ENCODE measurements at regions not wholly inside any gene's neighbourhood (a gene's known extent, or its start where the extent isn't known, plus 50 kb on each side); places are given as distances from the start of the nearest gene placed in this dataset.

DNA sequence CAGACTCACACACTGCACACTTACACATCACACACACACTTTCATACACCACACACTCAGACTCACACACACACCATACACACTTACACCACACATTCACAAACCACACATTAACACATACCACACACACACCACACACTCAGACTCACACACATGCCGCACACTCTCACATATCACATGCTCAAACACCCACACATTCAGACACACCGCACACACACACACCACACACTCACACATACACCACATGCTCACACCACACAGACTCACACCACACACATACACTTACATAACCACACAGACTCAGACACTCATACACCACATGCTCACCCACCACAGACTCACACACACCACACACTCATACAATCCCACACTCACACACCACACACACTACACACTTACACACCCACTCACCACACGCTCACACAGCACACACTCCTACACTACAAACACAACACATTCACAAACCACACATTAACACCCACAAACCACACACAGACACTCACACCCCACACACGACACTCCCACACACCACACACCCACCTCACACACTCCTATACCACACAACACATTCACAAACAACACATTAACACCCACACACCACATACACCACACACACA, 125.4 kb downstream of the EVX1 start:
- no peak for DNase-seq (ENCODE audit: low spot score)
- TF ChIP-seq, protein P1, sequence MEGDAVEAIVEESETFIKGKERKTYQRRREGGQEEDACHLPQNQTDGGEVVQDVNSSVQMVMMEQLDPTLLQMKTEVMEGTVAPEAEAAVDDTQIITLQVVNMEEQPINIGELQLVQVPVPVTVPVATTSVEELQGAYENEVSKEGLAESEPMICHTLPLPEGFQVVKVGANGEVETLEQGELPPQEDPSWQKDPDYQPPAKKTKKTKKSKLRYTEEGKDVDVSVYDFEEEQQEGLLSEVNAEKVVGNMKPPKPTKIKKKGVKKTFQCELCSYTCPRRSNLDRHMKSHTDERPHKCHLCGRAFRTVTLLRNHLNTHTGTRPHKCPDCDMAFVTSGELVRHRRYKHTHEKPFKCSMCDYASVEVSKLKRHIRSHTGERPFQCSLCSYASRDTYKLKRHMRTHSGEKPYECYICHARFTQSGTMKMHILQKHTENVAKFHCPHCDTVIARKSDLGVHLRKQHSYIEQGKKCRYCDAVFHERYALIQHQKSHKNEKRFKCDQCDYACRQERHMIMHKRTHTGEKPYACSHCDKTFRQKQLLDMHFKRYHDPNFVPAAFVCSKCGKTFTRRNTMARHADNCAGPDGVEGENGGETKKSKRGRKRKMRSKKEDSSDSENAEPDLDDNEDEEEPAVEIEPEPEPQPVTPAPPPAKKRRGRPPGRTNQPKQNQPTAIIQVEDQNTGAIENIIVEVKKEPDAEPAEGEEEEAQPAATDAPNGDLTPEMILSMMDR (conservative IDR thresholded peaks at IDR 0.05; ENCODE audit: low read depth), result no peak
- H3K27ac ChIP-seq, result no peak overlapping the region
- CTCF ChIA-PET, result no interaction called here
- POLR2A ChIA-PET (ENCODE audit: low non-redundant PET), result no interaction called here

DNA sequence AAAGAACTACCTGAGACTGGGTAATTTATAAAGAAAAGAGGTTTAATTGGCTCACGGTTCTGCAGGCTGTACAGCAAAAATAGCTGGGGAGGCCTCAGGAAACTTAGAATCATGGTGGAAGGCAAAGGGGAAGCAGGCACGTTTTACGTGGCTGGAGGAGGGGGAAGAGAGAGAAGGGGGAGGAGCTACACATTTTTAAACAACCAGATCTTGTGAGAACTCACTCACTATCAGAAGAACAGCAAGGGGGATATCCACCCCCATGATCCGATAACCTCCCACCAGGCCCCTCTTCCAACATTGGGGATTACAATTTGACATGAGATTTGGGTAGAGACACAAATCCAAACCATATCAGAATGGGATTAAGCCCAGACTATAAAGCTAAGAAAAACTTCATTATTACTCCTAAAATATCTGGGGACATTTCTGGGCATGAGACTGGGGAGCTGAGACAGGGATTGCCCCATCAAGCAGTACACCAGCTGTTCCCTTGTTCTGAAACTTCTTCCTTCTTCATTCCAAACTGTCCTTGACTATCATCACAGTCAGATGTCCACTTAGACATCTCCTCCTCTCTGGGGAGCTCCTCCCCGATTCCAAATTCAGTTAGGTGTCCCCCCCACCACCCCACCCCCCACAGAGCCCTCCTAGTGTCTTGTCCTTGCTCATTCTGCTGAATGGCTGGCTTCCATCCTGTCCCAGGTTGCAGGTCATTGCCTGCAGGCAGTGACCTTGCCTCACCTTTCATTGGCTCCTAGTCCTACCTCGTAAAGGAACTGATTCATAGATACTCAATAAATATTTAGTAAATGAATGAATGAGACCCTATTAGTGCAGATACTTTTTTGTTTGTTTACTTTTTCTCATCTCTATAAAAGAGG, 132.6 kb downstream of the EVX1 start:
- no peak for DNase-seq (ENCODE audit: low spot score)

DNA sequence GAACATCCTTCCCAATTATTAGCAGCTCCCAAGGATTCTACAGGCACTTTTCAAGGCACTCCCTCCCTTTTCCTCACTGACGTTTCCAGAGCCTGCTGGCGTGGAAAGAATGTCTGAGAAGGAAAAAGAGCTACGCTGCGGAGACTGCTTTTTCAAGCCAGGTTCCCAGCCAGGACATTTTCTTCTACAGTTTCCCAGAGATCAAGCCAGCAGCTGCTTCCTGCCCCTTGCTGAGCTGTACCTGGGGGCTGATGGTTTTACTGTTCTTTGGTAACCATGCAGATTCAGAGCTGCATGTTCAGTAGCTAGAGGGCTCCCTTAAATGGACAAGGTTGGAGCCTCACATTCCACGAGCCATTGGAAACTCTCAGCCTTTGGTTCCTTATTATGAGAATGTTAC, 133.4 kb downstream of the EVX1 start:
- CTCF ChIA-PET, result interaction anchor here (0.6 kb wide), 1 partner anchor 129 kb away, joined by 3 read pairs; no protein-coding TSS in a partner anchor
- TF ChIP-seq, protein P1 (conservative IDR thresholded peaks at IDR 0.05; ENCODE audit: low read depth), result no peak
- no peak overlapping the region for H3K27ac ChIP-seq
- DNase-seq (ENCODE audit: low spot score), result no peak
- POLR2A ChIA-PET (ENCODE audit: low non-redundant PET), result no interaction called here

More for the DNA sequence above, 132.6 kb downstream of the EVX1 start:
- ChIA-PET CTCF (interaction anchor here (0.6 kb wide), 2 partner anchors 128 to 210 kb away, joined by 3 read pairs; no protein-coding TSS in a partner anchor), POLR2A (ENCODE audit: low non-redundant PET) (no interaction called here)
- H3K27ac ChIP-seq, result no peak overlapping the region
- TF ChIP-seq, protein P1 (conservative IDR thresholded peaks at IDR 0.05; ENCODE audit: low read depth), result no peak

DNA sequence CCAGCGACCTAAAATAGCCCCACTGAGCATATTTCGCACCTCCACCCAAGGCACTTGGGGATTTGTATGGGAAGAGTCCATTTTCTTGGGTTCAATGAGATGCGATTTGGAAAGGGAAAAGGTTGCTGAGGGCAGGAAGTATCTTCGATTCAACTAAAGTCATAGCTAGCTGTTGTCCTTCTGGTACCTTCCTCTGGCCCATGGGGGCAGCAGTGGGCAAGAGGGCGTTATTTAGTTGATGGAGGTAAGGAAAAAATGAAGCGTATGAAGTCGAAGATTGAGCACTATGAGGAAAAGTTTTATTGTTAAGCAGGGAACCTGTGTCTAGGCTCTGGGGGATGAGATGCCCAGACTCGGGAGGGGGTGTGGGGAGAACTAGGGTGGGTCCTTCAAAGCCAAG, 135.4 kb downstream of the EVX1 start:
- TF ChIP-seq, protein P1 (conservative IDR thresholded peaks at IDR 0.05; ENCODE audit: low read depth), result no peak
- ChIA-PET CTCF (no interaction called here), POLR2A (ENCODE audit: low non-redundant PET) (no interaction called here)
- DNase-seq (ENCODE audit: low spot score), result no peak
- no peak overlapping the region for H3K27ac ChIP-seq

DNA sequence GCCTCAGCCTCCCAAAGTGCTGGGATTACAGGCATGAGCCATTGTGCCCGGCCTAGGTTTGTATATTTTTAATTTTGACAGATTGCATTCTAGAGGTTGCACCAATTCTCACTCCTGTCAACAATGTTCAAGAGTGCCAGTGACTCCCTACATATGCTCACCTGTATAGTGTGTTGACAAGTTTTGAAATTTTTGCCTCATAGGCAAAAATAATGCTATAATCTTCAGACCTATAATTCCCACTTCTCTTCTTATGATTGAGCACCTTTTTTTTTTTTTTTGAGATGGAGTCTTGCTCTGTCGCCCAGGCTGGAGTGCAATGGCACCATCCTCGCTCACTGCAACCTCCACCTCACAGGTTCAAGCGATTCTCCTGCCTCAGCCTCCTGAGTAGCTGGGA, 139.7 kb downstream of the EVX1 start:
- TF ChIP-seq, protein P1 (conservative IDR thresholded peaks at IDR 0.05; ENCODE audit: low read depth), result no peak
- no peak overlapping the region for H3K27ac ChIP-seq
- DNase-seq (ENCODE audit: low spot score), result no peak
- ChIA-PET POLR2A (ENCODE audit: low non-redundant PET) (no interaction called here), CTCF (no interaction called here)

DNA sequence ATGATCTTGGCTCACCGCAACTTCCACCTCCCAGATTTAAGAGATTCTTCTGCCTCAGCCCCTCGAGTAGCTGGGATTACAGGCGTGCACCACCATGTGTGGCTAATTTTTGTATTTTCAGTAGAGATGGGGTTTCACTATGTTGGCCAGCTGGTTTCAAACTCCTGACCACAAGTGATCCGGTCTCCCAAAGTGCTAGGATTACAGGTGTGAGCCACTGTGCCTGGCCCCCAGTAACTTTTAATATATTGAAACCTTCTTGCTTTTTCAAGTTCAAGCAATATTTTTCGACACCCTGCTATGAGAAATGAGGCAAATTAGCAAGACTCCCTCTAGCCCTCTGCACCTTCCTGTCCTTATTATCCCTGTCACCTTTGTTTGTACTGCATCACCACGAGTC, 144.0 kb downstream of the EVX1 start:
- POLR2A ChIA-PET (ENCODE audit: low non-redundant PET), result no interaction called here

More for the DNA sequence above, 144.0 kb downstream of the EVX1 start:
- CTCF ChIA-PET, result interaction anchor here (0.6 kb wide), 1 partner anchor 277 kb away, joined by 3 read pairs; no protein-coding TSS in a partner anchor
- TF ChIP-seq, protein P1 (conservative IDR thresholded peaks at IDR 0.05; ENCODE audit: low read depth), result no peak
- H3K27ac ChIP-seq, result no peak overlapping the region
- no peak for DNase-seq (ENCODE audit: low spot score)
